HepG2 (cell line): ENCODE measurements at regions not wholly inside any gene's neighbourhood (a gene's known extent, or its start where the extent isn't known, plus 50 kb on each side); places are given as distances from the start of the nearest gene placed in this dataset.

Experiments
- ATAC-seq: fragments of 200-7000 bp; cut with Tn5 transposase; 3 replicates; pipeline ENCODE4 v1.9.1; 2020; ENCODE audit warnings: mild to moderate bottlenecking, moderate library complexity
- BruUV-seq: library from RNA; stranded (reverse); fragments of 400-500 nt; replicated peaks from 2 replicates; lab custom pipeline; 2021; lab: Mats Ljungman, UMichigan
- CTCF ChIA-PET: fragments of 300-600 bp; formaldehyde crosslinking; extraction: SDS; loops from one replicate; lab custom pipeline; 2021; ENCODE audit warnings: low total read pairs, inconsistent platforms, low intra/inter-chr PET ratio; lab: Yijun Ruan, JAX
- POLR2A ChIA-PET: fragments of 350-600 bp; sonication (Branson Sonifier 250); formaldehyde crosslinking; loops from one replicate; lab custom pipeline; 2020; ENCODE audit warnings: antibody characterized with exemption, inconsistent platforms; lab: Yijun Ruan, JAX
- DNase-seq: peaks from one replicate; pipeline ENCODE4 v3.0.0-alpha.2; 2015; ENCODE audit warnings: low spot score
- FAIRE-seq: peaks from 3 replicates; lab custom pipeline; 2011; peaks lifted over from hg19 to GRCh38; lab: Jason Lieb, UNC
- H2AFZ ChIP-seq: one replicate; pipeline ENCODE4 v1.6.1; 2011; ENCODE audit warnings: low read length, inconsistent platforms
- H3K27ac ChIP-seq: fragments of 300-600 bp; 3 replicates; pipeline ENCODE4 v1.8.0; 2011; ENCODE audit warnings: mixed run types, mild to moderate bottlenecking, mixed read lengths, low read length, inconsistent platforms; ENCODE audit not compliant: insufficient read depth; ENCODE audit errors: extremely low read length
- H3K27me3 ChIP-seq, 2 experiments: fragments of 200-600 bp in 1 of 2; 2 replicates in 1 of 2; 3 replicates in 1 of 2; pipeline versions ENCODE4 v1.6.0 to v1.8.0; 2011; ENCODE audit warnings: low read length in 2 of 2, mild to moderate bottlenecking in 2 of 2, moderate library complexity in 2 of 2, inconsistent platforms in 1 of 2; ENCODE audit not compliant: insufficient read depth in 2 of 2, control insufficient read depth in 1 of 2
- H3K36me3 ChIP-seq, 2 experiments: fragments of 200-600 bp in 1 of 2; replicated peaks in 1 of 2; 2 replicates in 1 of 2; 3 replicates in 1 of 2; pipeline versions ENCODE4 v1.5.1 to v1.8.0; 2011; ENCODE audit warnings: low read length in 2 of 2, inconsistent platforms in 1 of 2; ENCODE audit not compliant: insufficient read depth in 2 of 2, control insufficient read depth in 1 of 2
- H3K4me1 ChIP-seq: 2 replicates; pipeline ENCODE4 v1.5.1; 2012; ENCODE audit warnings: low read length, inconsistent platforms; ENCODE audit not compliant: insufficient read depth
- H3K4me2 ChIP-seq: 2 replicates; pipeline ENCODE4 v1.6.0; 2011; ENCODE audit warnings: low read depth, low read length, inconsistent platforms
- H3K4me3 ChIP-seq, 3 experiments: fragments of 200-600 bp in 1 of 3; sonication (generic), shearing (Covaris generic) in 1 of 3; replicated peaks in 1 of 3; 2 replicates each; pipeline ENCODE4 v1.5.1; 2011 to 2016; ENCODE audit warnings: low read length in 3 of 3, inconsistent platforms in 2 of 3, low read depth in 2 of 3, mild to moderate bottlenecking in 2 of 3, control low read depth in 1 of 3, mixed read lengths in 1 of 3; ENCODE audit not compliant: insufficient read depth in 1 of 3
- H3K79me2 ChIP-seq: one replicate; pipeline ENCODE4 v1.6.1; 2011; ENCODE audit warnings: low read length, inconsistent platforms; ENCODE audit not compliant: insufficient read depth
- H3K9ac ChIP-seq: 2 replicates; pipeline ENCODE4 v1.6.0; 2011; ENCODE audit warnings: mild to moderate bottlenecking, low read depth, low read length, inconsistent platforms; ENCODE audit not compliant: insufficient read depth
- H3K9me3 ChIP-seq: 2 replicates; pipeline ENCODE4 v1.5.1; 2012; ENCODE audit warnings: mild to moderate bottlenecking, low read length
- H4K20me1 ChIP-seq: 2 replicates; pipeline ENCODE4 v1.6.0; 2011; ENCODE audit warnings: inconsistent platforms, mild to moderate bottlenecking, low read length, moderate library complexity; ENCODE audit not compliant: insufficient read depth
- FOXP1 ChIP-seq, 2 experiments: fragments of 450-650 bp in 1 of 2; IDR thresholded peaks; 2 replicates each; pipeline ENCODE4 v1.6.1; 2017 to 2018; ENCODE audit warnings: antibody characterized with exemption in 1 of 2
- JUNB ChIP-seq: sonication (generic); formaldehyde crosslinking; IDR thresholded peaks from 2 replicates; pipeline ENCODE4 v1.8.0; 2022; ENCODE audit warnings: missing genetic modification reagents, mild to moderate bottlenecking, borderline replicate concordance
- MEIS2 ChIP-seq: sonication (generic); formaldehyde crosslinking; IDR thresholded peaks from 2 replicates; pipeline ENCODE4 v1.9.0; 2021; ENCODE audit warnings: mild to moderate bottlenecking, missing genetic modification reagents
- NFRKB ChIP-seq: fragments of 450-650 bp; IDR thresholded peaks from 2 replicates; pipeline ENCODE4 v1.6.1; 2017
- RBFOX2 ChIP-seq: fragments of 200-400 bp; formaldehyde crosslinking; IDR thresholded peaks from 2 replicates; pipeline ENCODE4 v1.6.1; 2017; ENCODE audit warnings: low read depth, mild to moderate bottlenecking, low read length
- RFX1 ChIP-seq: fragments of 450-650 bp; IDR thresholded peaks from 2 replicates; pipeline ENCODE4 v1.6.1; 2017
- STAG1 ChIP-seq: sonication (generic); formaldehyde crosslinking; IDR thresholded peaks from 2 replicates; pipeline ENCODE4 v1.4.0; 2020; ENCODE audit warnings: missing genetic modification reagents
- SUZ12 ChIP-seq: fragments of 150-350 bp; IDR thresholded peaks from 2 replicates; pipeline ENCODE4 v1.6.1; 2014; ENCODE audit warnings: low read depth, low read length
- TOE1 ChIP-seq: sonication (generic); formaldehyde crosslinking; IDR thresholded peaks from 2 replicates; pipeline ENCODE4 v1.4.0; 2020; ENCODE audit warnings: mild to moderate bottlenecking, missing genetic modification reagents
- U2AF2 ChIP-seq: fragments of 200-400 bp; formaldehyde crosslinking; IDR thresholded peaks from 2 replicates; pipeline ENCODE4 v1.6.1; 2017; ENCODE audit warnings: low read depth, mild to moderate bottlenecking, low read length
- ZNF367 ChIP-seq: sonication (generic); formaldehyde crosslinking; IDR thresholded peaks from 2 replicates; pipeline ENCODE4 v1.4.0; 2020; ENCODE audit warnings: missing genetic modification reagents, borderline replicate concordance
- ZNF775 ChIP-seq: sonication (generic); formaldehyde crosslinking; IDR thresholded peaks from 2 replicates; pipeline ENCODE4 v1.4.0; 2020; ENCODE audit warnings: missing genetic modification reagents, mild to moderate bottlenecking, moderate library complexity, borderline replicate concordance
- WGBS: methylation state at CpG from one replicate; pipeline ENCODE4 v1.1.6; 2017; ENCODE audit warnings: low lambda C conversion rate; 5-methylcytosine and 5-hydroxymethylcytosine counted together
- in situ Hi-C: cut with HindIII; loops from 2 replicates; pipeline ENCODE4 v1.10.0; 2017; ENCODE audit warnings: low pct_unique_long_range_greater_than_20kb; ENCODE audit not compliant: extremely low pct_ligation_motif_present
- intact Hi-C: fragments of 100-400 bp; cut with micrococcal nuclease; formaldehyde crosslinking; loops from one replicate; pipeline ENCODE4 v1.10.0; 2022; ENCODE audit not compliant: unreplicated experiment
- TF ChIP-seq, protein P1 (sequence below): sonication (generic); formaldehyde crosslinking; IDR thresholded peaks from 2 replicates; pipeline ENCODE4 v1.4.0; 2020; ENCODE audit warnings: missing genetic modification reagents, borderline replicate concordance
- TF ChIP-seq, protein P2 (sequence below): sonication (generic); formaldehyde crosslinking; IDR thresholded peaks from 2 replicates; pipeline ENCODE4 v1.9.0; 2022; ENCODE audit warnings: low read depth, missing genetic modification reagents
- TF ChIP-seq, protein P3 (sequence below): sonication (generic); formaldehyde crosslinking; IDR thresholded peaks from 2 replicates; pipeline ENCODE4 v1.5.0; 2020; ENCODE audit warnings: mild to moderate bottlenecking, low read depth, missing genetic modification reagents, borderline replicate concordance

DNA sequence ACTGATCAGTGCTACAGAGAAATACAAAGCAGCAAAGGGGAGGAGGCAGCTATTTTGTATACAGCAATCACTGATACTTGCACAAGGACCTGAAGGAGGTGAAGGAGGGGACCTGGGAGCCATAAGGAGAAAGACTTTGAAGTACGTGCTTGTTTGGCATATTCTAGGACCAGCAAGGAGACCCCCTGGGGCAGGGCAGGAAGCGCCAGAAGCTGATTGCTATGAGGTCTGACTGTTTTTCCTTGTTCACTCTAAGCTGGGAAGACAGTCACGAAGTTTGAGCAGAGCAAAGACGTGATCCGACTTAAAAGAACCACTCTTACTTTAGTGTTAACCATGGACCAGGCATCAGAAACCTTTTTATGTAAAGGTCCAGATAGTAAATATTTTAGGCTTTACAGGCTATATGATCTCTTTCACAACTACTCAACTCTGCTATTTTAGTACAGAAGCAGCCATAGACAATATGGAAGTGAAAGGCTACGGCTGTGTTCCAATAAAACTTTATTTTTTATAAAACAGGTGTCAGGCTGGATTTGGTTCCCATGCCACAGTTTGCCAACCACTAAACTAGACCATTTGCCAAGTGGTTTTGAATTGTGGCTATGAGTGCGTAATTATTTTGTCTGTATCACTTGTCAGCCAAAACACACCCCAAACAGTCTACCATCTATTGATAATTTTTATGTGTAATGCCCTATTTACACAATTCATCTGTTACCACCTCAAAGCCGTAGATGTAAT lies 217.9 kb downstream of the PRL start:
- Histone ChIP-seq H2AFZ (no peak overlapping the region), H4K20me1 (no peaks in the 10 kb centered on the region), H3K79me2 (no peaks in the 10 kb centered on the region), H3K4me1 (no peaks in the 10 kb centered on the region), H3K27ac (no peak overlapping the region), H3K27me3 (no peaks in the 10 kb centered on the region), H3K4me3 (no peak overlapping the region), H3K9me3 (0 out of 2 replicates have a peak, but pooled peaks cover 13% of the 10 kb centered on the region), H3K4me2 (no peak overlapping the region), H3K36me3 (no peaks in the 10 kb centered on the region), H3K9ac (no peak overlapping the region)
- ATAC-seq (no peak), DNase-seq (no peak), FAIRE-seq (no peak)
- in situ Hi-C loops (no loop called here), intact Hi-C loops (no loop called here)
- CTCF ChIA-PET, result no interaction called here
- POLR2A ChIA-PET, result no interaction called here
- BruUV-seq, result no TSS peak
- TF ChIP-seq FOXP1 (IDR thresholded peaks at IDR 0.05), result no peak
- TF ChIP-seq FOXP1 (CRISPR knock-in tag; IDR thresholded peaks at IDR 0.05), result no peak
- TF ChIP-seq JUNB (CRISPR knock-in tag), result no peak
- no peak for TF ChIP-seq TOE1 (CRISPR knock-in tag)
- no peak for TF ChIP-seq MEIS2 (CRISPR knock-in tag)
- TF ChIP-seq ZNF775 (CRISPR knock-in tag), result no peak
- no peak for TF ChIP-seq U2AF2
- no peak for TF ChIP-seq SUZ12
- TF ChIP-seq ZNF367, result no peak
- TF ChIP-seq, protein P1, sequence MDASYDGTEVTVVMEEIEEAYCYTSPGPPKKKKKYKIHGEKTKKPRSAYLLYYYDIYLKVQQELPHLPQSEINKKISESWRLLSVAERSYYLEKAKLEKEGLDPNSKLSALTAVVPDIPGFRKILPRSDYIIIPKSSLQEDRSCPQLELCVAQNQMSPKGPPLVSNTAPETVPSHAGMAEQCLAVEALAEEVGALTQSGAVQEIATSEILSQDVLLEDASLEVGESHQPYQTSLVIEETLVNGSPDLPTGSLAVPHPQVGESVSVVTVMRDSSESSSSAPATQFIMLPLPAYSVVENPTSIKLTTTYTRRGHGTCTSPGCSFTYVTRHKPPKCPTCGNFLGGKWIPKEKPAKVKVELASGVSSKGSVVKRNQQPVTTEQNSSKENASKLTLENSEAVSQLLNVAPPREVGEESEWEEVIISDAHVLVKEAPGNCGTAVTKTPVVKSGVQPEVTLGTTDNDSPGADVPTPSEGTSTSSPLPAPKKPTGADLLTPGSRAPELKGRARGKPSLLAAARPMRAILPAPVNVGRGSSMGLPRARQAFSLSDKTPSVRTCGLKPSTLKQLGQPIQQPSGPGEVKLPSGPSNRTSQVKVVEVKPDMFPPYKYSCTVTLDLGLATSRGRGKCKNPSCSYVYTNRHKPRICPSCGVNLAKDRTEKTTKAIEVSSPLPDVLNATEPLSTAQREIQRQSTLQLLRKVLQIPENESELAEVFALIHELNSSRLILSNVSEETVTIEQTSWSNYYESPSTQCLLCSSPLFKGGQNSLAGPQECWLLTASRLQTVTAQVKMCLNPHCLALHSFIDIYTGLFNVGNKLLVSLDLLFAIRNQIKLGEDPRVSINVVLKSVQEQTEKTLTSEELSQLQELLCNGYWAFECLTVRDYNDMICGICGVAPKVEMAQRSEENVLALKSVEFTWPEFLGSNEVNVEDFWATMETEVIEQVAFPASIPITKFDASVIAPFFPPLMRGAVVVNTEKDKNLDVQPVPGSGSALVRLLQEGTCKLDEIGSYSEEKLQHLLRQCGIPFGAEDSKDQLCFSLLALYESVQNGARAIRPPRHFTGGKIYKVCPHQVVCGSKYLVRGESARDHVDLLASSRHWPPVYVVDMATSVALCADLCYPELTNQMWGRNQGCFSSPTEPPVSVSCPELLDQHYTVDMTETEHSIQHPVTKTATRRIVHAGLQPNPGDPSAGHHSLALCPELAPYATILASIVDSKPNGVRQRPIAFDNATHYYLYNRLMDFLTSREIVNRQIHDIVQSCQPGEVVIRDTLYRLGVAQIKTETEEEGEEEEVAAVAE (CRISPR knock-in tag), result no peak
- no peak for TF ChIP-seq STAG1 (CRISPR knock-in tag)
- TF ChIP-seq RFX1, result no peak
- TF ChIP-seq, protein P2, sequence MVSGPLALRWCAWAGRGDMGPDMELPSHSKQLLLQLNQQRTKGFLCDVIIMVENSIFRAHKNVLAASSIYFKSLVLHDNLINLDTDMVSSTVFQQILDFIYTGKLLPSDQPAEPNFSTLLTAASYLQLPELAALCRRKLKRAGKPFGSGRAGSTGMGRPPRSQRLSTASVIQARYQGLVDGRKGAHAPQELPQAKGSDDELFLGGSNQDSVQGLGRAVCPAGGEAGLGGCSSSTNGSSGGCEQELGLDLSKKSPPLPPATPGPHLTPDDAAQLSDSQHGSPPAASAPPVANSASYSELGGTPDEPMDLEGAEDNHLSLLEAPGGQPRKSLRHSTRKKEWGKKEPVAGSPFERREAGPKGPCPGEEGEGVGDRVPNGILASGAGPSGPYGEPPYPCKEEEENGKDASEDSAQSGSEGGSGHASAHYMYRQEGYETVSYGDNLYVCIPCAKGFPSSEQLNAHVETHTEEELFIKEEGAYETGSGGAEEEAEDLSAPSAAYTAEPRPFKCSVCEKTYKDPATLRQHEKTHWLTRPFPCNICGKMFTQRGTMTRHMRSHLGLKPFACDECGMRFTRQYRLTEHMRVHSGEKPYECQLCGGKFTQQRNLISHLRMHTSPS (CRISPR knock-in tag), result no peak
- TF ChIP-seq, protein P3, sequence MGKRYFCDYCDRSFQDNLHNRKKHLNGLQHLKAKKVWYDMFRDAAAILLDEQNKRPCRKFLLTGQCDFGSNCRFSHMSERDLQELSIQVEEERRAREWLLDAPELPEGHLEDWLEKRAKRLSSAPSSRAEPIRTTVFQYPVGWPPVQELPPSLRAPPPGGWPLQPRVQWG (CRISPR knock-in tag), result no peak
- TF ChIP-seq NFRKB, result no peak
- TF ChIP-seq RBFOX2, result no peak
- WGBS, result 24% methylated on average over 8 of the region's 8 CpGs
